ENCODE measurements at regions not wholly inside any gene's neighbourhood (a gene's known extent, or its start where the extent isn't known, plus 50 kb on each side); places are given as distances from the start of the nearest gene placed in this dataset.
"Not testable (repeated sequence)": the region's sequence is repeated elsewhere in the genome, so short reads cannot be mapped to it uniquely, and the experiment has no call there.

GRCh38 chr2:16389611-16390010, 276.0 kb downstream of the CYRIA start:
- in situ Hi-C loops (cut with HindIII; ENCODE audit: low pct_ligation_motif_present, low sequenced_read_pairs) = no loop called here

GRCh38 chr2:16388199-16388830, 277.3 kb downstream of the CYRIA start:
- DNase-seq; H3K36me3 ChIP-seq (replicated peaks); H3K4me3 ChIP-seq (ENCODE audit: low read depth, low read length); H3K27ac ChIP-seq; H3K27me3 ChIP-seq (replicated peaks); in situ Hi-C loops (cut with HindIII; ENCODE audit: low pct_ligation_motif_present, low sequenced_read_pairs): not testable (repeated sequence)

More at GRCh38 chr2:16389611-16390010, 276.0 kb downstream of the CYRIA start:
- Histone ChIP-seq H3K27me3 (replicated peaks) (no peaks in the 10 kb centered on the region), H3K4me3 (ENCODE audit: low read depth, low read length) (no peak overlapping the region), H3K27ac (no peak overlapping the region), H3K36me3 (replicated peaks) (no peaks in the 10 kb centered on the region)
- TF ChIP-seq CTCF (IDR thresholded peaks at IDR 0.05; ENCODE audit: low read depth, low read length, missing control alignments) = no peak
- no peak for DNase-seq

GRCh38 chr2:16387461-16387984, 278.1 kb downstream of the CYRIA start:
- H3K36me3 ChIP-seq (replicated peaks) = no peaks in the 10 kb centered on the region
- in situ Hi-C loops (cut with HindIII; ENCODE audit: low pct_ligation_motif_present, low sequenced_read_pairs) = no loop called here
- TF ChIP-seq CTCF (IDR thresholded peaks at IDR 0.05; ENCODE audit: low read depth, low read length, missing control alignments) = no peak
- H3K27ac ChIP-seq = no peak overlapping the region
- no peaks in the 10 kb centered on the region for H3K27me3 ChIP-seq (replicated peaks)
- DNase-seq = no peak
- H3K4me3 ChIP-seq (ENCODE audit: low read depth, low read length) = no peak overlapping the region

- Histone ChIP-seq H3K36me3 (replicated peaks) (no peaks in the 10 kb centered on the region), H3K27ac (no peak overlapping the region), H3K27me3 (replicated peaks) (no peaks in the 10 kb centered on the region), H3K4me3 (ENCODE audit: low read depth, low read length) (no peak overlapping the region)
- in situ Hi-C loops (cut with HindIII; ENCODE audit: low pct_ligation_motif_present, low sequenced_read_pairs) = no loop called here
- TF ChIP-seq CTCF (IDR thresholded peaks at IDR 0.05; ENCODE audit: low read depth, low read length, missing control alignments) = no peak
- DNase-seq = no peak
These were observed 279.2 kb downstream of the CYRIA start for GRCh38 chr2:16386431-16386830.

GRCh38 chr2:16386031-16386430, 279.6 kb downstream of the CYRIA start:
- in situ Hi-C loops (cut with HindIII; ENCODE audit: low pct_ligation_motif_present, low sequenced_read_pairs) = no loop called here
- TF ChIP-seq CTCF (IDR thresholded peaks at IDR 0.05; ENCODE audit: low read depth, low read length, missing control alignments) = no peak
- no peak for DNase-seq
- no peaks in the 10 kb centered on the region for H3K36me3 ChIP-seq (replicated peaks)
- no peaks in the 10 kb centered on the region for H3K27me3 ChIP-seq (replicated peaks)
- H3K4me3 ChIP-seq (ENCODE audit: low read depth, low read length) = no peak overlapping the region
- H3K27ac ChIP-seq = no peak overlapping the region

- no peak for DNase-seq
- in situ Hi-C loops (cut with HindIII; ENCODE audit: low pct_ligation_motif_present, low sequenced_read_pairs) = no loop called here
- H3K4me3 ChIP-seq (ENCODE audit: low read depth, low read length) = no peak overlapping the region
- no peak for TF ChIP-seq CTCF (IDR thresholded peaks at IDR 0.05; ENCODE audit: low read depth, low read length, missing control alignments)
- H3K36me3 ChIP-seq (replicated peaks) = no peaks in the 10 kb centered on the region
- no peak overlapping the region for H3K27ac ChIP-seq
- H3K27me3 ChIP-seq (replicated peaks) = no peaks in the 10 kb centered on the region
These were observed 280.3 kb downstream of the CYRIA start for GRCh38 chr2:16385341-16385740.

All from brain microvascular endothelial cell (primary cell).